IMR-90 (cell line): ENCODE measurements at regions not wholly inside any gene's neighbourhood (a gene's known extent, or its start where the extent isn't known, plus 50 kb on each side); places are given as distances from the start of the nearest gene placed in this dataset.

ENCODE experiments used
- ATAC-seq: fragments of 200-7000 bp; cut with Tn5 transposase; 2 replicates; pipeline ENCODE4 v1.9.1; 2020; ENCODE audit warnings: low read depth, mild to moderate bottlenecking, moderate library complexity
- BruUV-seq: library from RNA; stranded (reverse); fragments of 400-500 nt; replicated peaks from 2 replicates; lab custom pipeline; 2021; lab: Mats Ljungman, UMichigan
- CTCF ChIA-PET: fragments of 300-600 bp; formaldehyde crosslinking; extraction: SDS; loops from one replicate; lab custom pipeline; 2021; ENCODE audit warnings: antibody characterized with exemption; lab: Yijun Ruan, JAX
- POLR2A ChIA-PET: fragments of 300-600 bp; sonication (Branson Sonifier 250); formaldehyde crosslinking; loops from one replicate; lab custom pipeline; 2022; ENCODE audit warnings: antibody characterized with exemption; ENCODE audit not compliant: unreplicated experiment; lab: Charles Lee
- DNase-seq: peaks from one replicate; pipeline ENCODE4 v3.0.0; 2013
- H2AFZ ChIP-seq: replicated peaks from 2 replicates; pipeline ENCODE3; 2013; ENCODE audit warnings: low read length, mild to moderate bottlenecking; ENCODE audit not compliant: poor library complexity
- H2AK5ac ChIP-seq: 2 replicates; pipeline ENCODE4 v1.6.1; 2013; ENCODE audit warnings: low read depth, low read length, inconsistent platforms
- H2AK9ac ChIP-seq: replicated peaks from 2 replicates; pipeline ENCODE3; 2013; ENCODE audit warnings: mild to moderate bottlenecking, low read depth, low read length, moderate library complexity; ENCODE audit not compliant: poor library complexity
- H2BK120ac ChIP-seq: 2 replicates; pipeline ENCODE4 v1.6.1; 2013; ENCODE audit warnings: low read depth, low read length, inconsistent platforms
- H2BK15ac ChIP-seq: 3 replicates; pipeline ENCODE4 v1.6.1; 2013; ENCODE audit warnings: low read depth, low read length, inconsistent platforms
- H2BK20ac ChIP-seq: 2 replicates; pipeline ENCODE4 v1.6.1; 2013; ENCODE audit warnings: low read depth, mild to moderate bottlenecking, inconsistent platforms, low read length, moderate library complexity
- H2BK5ac ChIP-seq: 2 replicates; pipeline ENCODE4 v1.6.1; 2013; ENCODE audit warnings: mild to moderate bottlenecking, low read depth, low read length, inconsistent platforms; ENCODE audit not compliant: poor library complexity, severe bottlenecking
- H3K14ac ChIP-seq: replicated peaks from 2 replicates; pipeline ENCODE4 v1.6.1; 2013; ENCODE audit warnings: low read depth, low read length, inconsistent platforms
- H3K18ac ChIP-seq: 2 replicates; pipeline ENCODE4 v1.6.1; 2013; ENCODE audit warnings: low read depth, low read length, control low read depth
- H3K23ac ChIP-seq: 2 replicates; pipeline ENCODE4 v1.6.1; 2013; ENCODE audit warnings: low read depth, low read length, inconsistent platforms
- H3K27ac ChIP-seq: 2 replicates; pipeline ENCODE4 v1.5.1; 2013; ENCODE audit warnings: mild to moderate bottlenecking, control low read depth, low read length; ENCODE audit not compliant: insufficient read depth
- H3K27me3 ChIP-seq: 2 replicates; pipeline ENCODE4 v1.6.1; 2013; ENCODE audit warnings: low read length; ENCODE audit not compliant: control insufficient read depth, insufficient read depth
- H3K36me3 ChIP-seq: 2 replicates; pipeline ENCODE4 v1.6.1; 2013; ENCODE audit warnings: low read length, mixed read lengths; ENCODE audit not compliant: control insufficient read depth, insufficient read depth
- H3K4ac ChIP-seq: 2 replicates; pipeline ENCODE4 v1.6.1; 2013; ENCODE audit warnings: low read depth, low read length, inconsistent platforms
- H3K4me1 ChIP-seq: 2 replicates; pipeline ENCODE4 v1.6.1; 2013; ENCODE audit warnings: low read length, mixed read lengths; ENCODE audit not compliant: control insufficient read depth, insufficient read depth
- H3K4me2 ChIP-seq: 2 replicates; pipeline ENCODE4 v1.6.1; 2013; ENCODE audit warnings: low read depth, mild to moderate bottlenecking, control low read depth, low read length, moderate library complexity
- H3K4me3 ChIP-seq: 2 replicates; pipeline ENCODE4 v1.5.1; 2013; ENCODE audit warnings: low read depth, mild to moderate bottlenecking, control low read depth, low read length, moderate library complexity; ENCODE audit not compliant: insufficient read depth
- H3K56ac ChIP-seq: 2 replicates; pipeline ENCODE4 v1.6.1; 2013; ENCODE audit warnings: low read length, inconsistent platforms; ENCODE audit not compliant: insufficient read depth; ENCODE audit errors: extremely low read depth
- H3K79me1 ChIP-seq, 2 experiments: 2 replicates each; pipeline ENCODE4 v1.6.1; 2013; ENCODE audit warnings: low read length in 2 of 2, inconsistent platforms in 1 of 2, low read depth in 1 of 2
- H3K9ac ChIP-seq: 2 replicates; pipeline ENCODE4 v1.6.1; 2013; ENCODE audit warnings: low read depth, low read length, control low read depth
- H3K9me1 ChIP-seq: 2 replicates; pipeline ENCODE4 v1.6.1; 2013; ENCODE audit warnings: low read length, inconsistent platforms; ENCODE audit not compliant: insufficient read depth
- H3K9me3 ChIP-seq: 2 replicates; pipeline ENCODE4 v1.6.1; 2013; ENCODE audit warnings: low read length; ENCODE audit not compliant: control insufficient read depth, insufficient read depth
- H4K20me1 ChIP-seq: 2 replicates; pipeline ENCODE4 v1.6.1; 2013; ENCODE audit warnings: low read length, inconsistent platforms; ENCODE audit not compliant: insufficient read depth
- H4K5ac ChIP-seq: 2 replicates; pipeline ENCODE4 v1.6.1; 2013; ENCODE audit warnings: mild to moderate bottlenecking, low read depth, low read length, control low read depth
- H4K8ac ChIP-seq, 2 experiments: 2 replicates each; pipeline ENCODE4 v1.6.1; 2013; ENCODE audit warnings: low read depth in 2 of 2, low read length in 2 of 2, control low read depth in 1 of 2, inconsistent platforms in 1 of 2
- H4K91ac ChIP-seq: 2 replicates; pipeline ENCODE4 v1.6.1; 2013; ENCODE audit warnings: low read depth, low read length, inconsistent platforms; ENCODE audit not compliant: insufficient read depth
- CEBPB ChIP-seq: IDR thresholded peaks from 2 replicates; pipeline ENCODE4 v1.6.1; 2012; ENCODE audit warnings: low read depth, low read length, improper control_type of control experiment
- CHD1 ChIP-seq: IDR thresholded peaks from 2 replicates; pipeline ENCODE4 v1.6.1; 2012; ENCODE audit warnings: low read depth, low read length, improper control_type of control experiment
- FOS ChIP-seq: fragments of 150-350 bp; IDR thresholded peaks from 2 replicates; pipeline ENCODE4 v1.6.1; 2016; ENCODE audit warnings: low read depth, low read length
- MAZ ChIP-seq: IDR thresholded peaks from 2 replicates; pipeline ENCODE4 v1.6.1; 2012; ENCODE audit warnings: low read depth, mild to moderate bottlenecking, low read length, improper control_type of control experiment, moderate library complexity, borderline replicate concordance
- MXI1 ChIP-seq: IDR thresholded peaks from 2 replicates; pipeline ENCODE4 v1.6.1; 2012; ENCODE audit warnings: low read depth, mild to moderate bottlenecking, low read length, moderate library complexity, borderline replicate concordance
- NFE2L2 ChIP-seq: fragments of 150-350 bp; IDR thresholded peaks from 2 replicates; pipeline ENCODE4 v1.6.1; 2016; ENCODE audit warnings: low read depth, mild to moderate bottlenecking, low read length
- POLR2A ChIP-seq: IDR thresholded peaks from 2 replicates; pipeline ENCODE4 v1.6.1; 2012; ENCODE audit warnings: mild to moderate bottlenecking, low read depth, low read length
- RAD21 ChIP-seq: IDR thresholded peaks from 2 replicates; pipeline ENCODE4 v1.6.1; 2012; ENCODE audit warnings: low read length, improper control_type of control experiment
- RCOR1 ChIP-seq: IDR thresholded peaks from 2 replicates; pipeline ENCODE4 v1.6.1; 2012; ENCODE audit warnings: mild to moderate bottlenecking, low read length, improper control_type of control experiment; ENCODE audit not compliant: insufficient replicate concordance
- RFX5 ChIP-seq: IDR thresholded peaks from 2 replicates; pipeline ENCODE4 v1.8.0; 2012; ENCODE audit warnings: low read depth, mild to moderate bottlenecking, low read length, moderate library complexity
- WGBS, 2 experiments: methylation state at CpG; one replicate each; pipeline versions ENCODE4 v1.1.5 to v1.1.7; 2013; ENCODE audit warnings: missing lambda C conversion rate in 2 of 2; ENCODE audit not compliant: insufficient read length in 1 of 2; ENCODE audit errors: extremely low coverage in 2 of 2; 5-methylcytosine and 5-hydroxymethylcytosine counted together
- dilution Hi-C: fragments of 300-500 bp; cut with HindIII; formaldehyde crosslinking; loops from one replicate; pipeline ENCODE4 v1.14.3; 2018; ENCODE audit warnings: low sequenced_read_pairs; ENCODE audit not compliant: unreplicated experiment
- in situ Hi-C: fragments of 300-500 bp; cut with MboI; formaldehyde crosslinking; loops from 3 replicates; pipeline ENCODE4 v1.14.3; 2019; ENCODE audit warnings: low sequenced_read_pairs, inconsistent platforms, mixed read lengths
- intact Hi-C: fragments of 100-400 bp; cut with micrococcal nuclease; formaldehyde crosslinking; loops from 2 replicates; pipeline ENCODE4 v1.10.0; 2022
- TF ChIP-seq, protein P1 (sequence below): fragments of 150-350 bp; IDR thresholded peaks from 2 replicates; pipeline ENCODE4 v1.6.1; 2017; ENCODE audit warnings: mild to moderate bottlenecking, antibody characterized with exemption, low read length, low read depth

DNA sequence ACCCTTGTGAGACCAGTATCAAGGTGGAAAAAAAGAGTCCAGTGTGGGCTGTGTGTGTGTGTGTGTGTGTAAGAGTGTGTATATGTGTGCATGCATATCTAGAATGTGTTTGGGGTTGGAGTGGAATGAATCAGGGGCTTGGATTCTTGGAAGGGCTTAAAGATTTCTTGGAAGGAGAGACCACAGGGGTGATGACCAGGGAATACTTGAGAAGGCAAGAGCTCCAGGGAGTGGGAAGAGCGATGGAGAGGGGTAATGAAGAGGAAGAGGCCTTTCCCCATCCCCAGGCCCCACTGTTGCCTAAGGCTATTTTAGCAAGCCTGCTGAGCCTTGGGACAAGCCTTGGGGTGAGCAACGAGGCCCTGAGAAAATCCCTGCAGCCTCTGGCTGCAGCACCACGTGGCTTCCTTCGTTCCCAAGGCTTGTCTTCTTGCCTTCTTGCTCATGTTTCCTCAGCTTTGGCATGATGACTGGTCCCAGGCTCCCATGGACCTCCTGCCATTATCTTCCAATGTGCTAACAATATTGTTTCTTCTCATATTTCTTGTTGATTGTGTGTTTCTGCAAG, 663.4 kb downstream of the INHBA start:
- H2AK9ac ChIP-seq = no peak overlapping the region
- H4K20me1 ChIP-seq = no peaks in the 10 kb centered on the region
- no peak overlapping the region for H3K4me2 ChIP-seq
- no peak overlapping the region for H3K4me3 ChIP-seq
- no peaks in the 10 kb centered on the region for H3K9me1 ChIP-seq
- H2AK5ac ChIP-seq = no peak overlapping the region; the same call in 1 of the 2 replicates
- no peak overlapping the region for H3K27ac ChIP-seq
- WGBS, 2 experiments = no CpG with 5 or more reads among the region's 4 CpGs
- H3K18ac ChIP-seq = no peak overlapping the region
- H3K4me1 ChIP-seq = peaks cover 3% of the 10 kb centered on the region
- H2BK20ac ChIP-seq = peak overlapping the region; percentile 8
- H3K9ac ChIP-seq = no peak overlapping the region
- H2AFZ ChIP-seq = no peak overlapping the region
- no peak overlapping the region for H2BK5ac ChIP-seq
- CTCF ChIA-PET = no interaction called here
- 0 out of 3 replicates have a peak overlapping the region, but pooled peaks have one; percentile 20 for H2BK15ac ChIP-seq
- H2BK120ac ChIP-seq = peak overlapping the region; percentile 29; the same call in 1 of the 2 replicates
- no peak overlapping the region; the same call in 1 of the 2 replicates for H3K56ac ChIP-seq
- no peaks in the 10 kb centered on the region for H3K79me1 ChIP-seq
- H3K4ac ChIP-seq = peak overlapping the region; percentile 45
- no peak overlapping the region; the same call in 1 of the 2 replicates for H3K23ac ChIP-seq
- in situ Hi-C loops (no loop called here), intact Hi-C loops (no loop called here), dilution Hi-C loops (no loop called here)
- no TSS peak for BruUV-seq
- H3K9me3 ChIP-seq = peaks cover 7% of the 10 kb centered on the region; the same call in 1 of the 2 replicates
- H3K27me3 ChIP-seq = no peaks in the 10 kb centered on the region
- no peaks in the 10 kb centered on the region for H3K36me3 ChIP-seq
- no peak overlapping the region for H4K5ac ChIP-seq
- ATAC-seq (no peak; the same call in 1 of the 2 replicates), DNase-seq (peak; percentile 66)
- H4K8ac ChIP-seq = peak overlapping the region in 1 of 2 experiments; percentile 16; a peak in 1 of 4 replicates
- TF ChIP-seq RCOR1 = no peak
- no peak for TF ChIP-seq FOS
- no peak for TF ChIP-seq RFX5
- no peak for TF ChIP-seq CHD1
- no peak for TF ChIP-seq POLR2A
- no peak for TF ChIP-seq CEBPB
- no peak for TF ChIP-seq NFE2L2
- TF ChIP-seq, protein P1, sequence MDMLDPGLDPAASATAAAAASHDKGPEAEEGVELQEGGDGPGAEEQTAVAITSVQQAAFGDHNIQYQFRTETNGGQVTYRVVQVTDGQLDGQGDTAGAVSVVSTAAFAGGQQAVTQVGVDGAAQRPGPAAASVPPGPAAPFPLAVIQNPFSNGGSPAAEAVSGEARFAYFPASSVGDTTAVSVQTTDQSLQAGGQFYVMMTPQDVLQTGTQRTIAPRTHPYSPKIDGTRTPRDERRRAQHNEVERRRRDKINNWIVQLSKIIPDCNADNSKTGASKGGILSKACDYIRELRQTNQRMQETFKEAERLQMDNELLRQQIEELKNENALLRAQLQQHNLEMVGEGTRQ = no peak
- TF ChIP-seq RAD21 = no peak
- TF ChIP-seq MXI1 = no peak
- TF ChIP-seq MAZ = no peak
- POLR2A ChIA-PET = no interaction called here
- H3K14ac ChIP-seq = peak overlapping the region; percentile 60; the same call in 1 of the 2 replicates
- no peak overlapping the region for H4K91ac ChIP-seq
